H1 (cell line): ENCODE measurements at regions not wholly inside any gene's neighbourhood (a gene's known extent, or its start where the extent isn't known, plus 50 kb on each side); places are given as distances from the start of the nearest gene placed in this dataset.

Experiments
- CHD7 ChIP-seq: fragments of 300-600 bp; sonication (generic); IDR thresholded peaks from 2 replicates; pipeline ENCODE4 v1.7.1; 2012; ENCODE audit warnings: low read length, moderate library complexity, mild to moderate bottlenecking, inconsistent platforms; ENCODE audit not compliant: insufficient replicate concordance
- CTCF ChIP-seq, 3 experiments: IDR thresholded peaks; 1 replicate in 2 of 3; 2 replicates in 1 of 3; pipeline versions ENCODE4 v1.5.1 to v1.6.1; 2011; ENCODE audit warnings: low read length in 3 of 3, mild to moderate bottlenecking in 3 of 3, inconsistent platforms in 2 of 3, low read depth in 1 of 3, moderate library complexity in 1 of 3; ENCODE audit not compliant: insufficient read depth in 1 of 3; ENCODE audit errors: control extremely low read depth in 1 of 3
- EZH2 ChIP-seq: fragments of 200-600 bp; sonication (generic); IDR thresholded peaks from 2 replicates; pipeline ENCODE4 v1.7.1; 2012; ENCODE audit warnings: low read depth, mild to moderate bottlenecking, moderate library complexity, low read length, inconsistent platforms; ENCODE audit not compliant: severe bottlenecking
- GTF2F1 ChIP-seq: IDR thresholded peaks from 2 replicates; pipeline ENCODE4 v1.6.1; 2012; ENCODE audit warnings: low read depth, low read length, improper control_type of control experiment, borderline replicate concordance
- TAF7 ChIP-seq: optimal IDR thresholded peaks from 2 replicates; pipeline ENCODE3; 2011; ENCODE audit warnings: low read depth, mild to moderate bottlenecking, inconsistent platforms, low read length, moderate library complexity, borderline replicate concordance
- TEAD4 ChIP-seq: IDR thresholded peaks from 2 replicates; pipeline ENCODE4 v1.6.1; 2012; ENCODE audit warnings: low read depth, low read length, inconsistent platforms, mixed read lengths

GRCh38 chr6:23736577-23736976 is 389.4 kb upstream of the NRSN1 start (continued):
- TF ChIP-seq CHD7, result no peak
- TF ChIP-seq TEAD4, result no peak
- TF ChIP-seq EZH2, result no peak
- TF ChIP-seq GTF2F1, result no peak
- TF ChIP-seq TAF7, result no peak
- no peak for TF ChIP-seq CTCF (IDR thresholded peaks at IDR 0.05; ENCODE audit: control extremely low read depth in 1 of 3, insufficient read depth in 1 of 3, low read depth in 1 of 3, low read length in 3 of 3)
